ENCODE measurements at regions not wholly inside any gene's neighbourhood (a gene's known extent, or its start where the extent isn't known, plus 50 kb on each side); places are given as distances from the start of the nearest gene placed in this dataset.

- no peak for DNase-seq
These were observed 120.1 kb upstream of the SLC28A3 start for GRCh38 chr9:84460695-84461094.

GRCh38 chr9:84463272-84463671 is 122.7 kb upstream of the SLC28A3 start:
- DNase-seq: no peak

- DNase-seq: no peak
These were observed 126.2 kb upstream of the SLC28A3 start for GRCh38 chr9:84466580-84467285.

- DNase-seq: no peak
These were observed 131.3 kb upstream of the SLC28A3 start for GRCh38 chr9:84471816-84472215.

GRCh38 chr9:84478996-84479395 is 138.4 kb upstream of the SLC28A3 start:
- DNase-seq: no peak

- no peak for DNase-seq
These were observed 139.5 kb upstream of the SLC28A3 start for GRCh38 chr9:84480071-84480470.

GRCh38 chr9:84481231-84481630 is 140.7 kb upstream of the SLC28A3 start:
- no peak for DNase-seq

- DNase-seq: no peak
These were observed 141.2 kb upstream of the SLC28A3 start for GRCh38 chr9:84481636-84482218.

- no peak for DNase-seq
These were observed 142.0 kb upstream of the SLC28A3 start for GRCh38 chr9:84482607-84483006.

GRCh38 chr9:84484172-84484571 is 143.6 kb upstream of the SLC28A3 start:
- no peak for DNase-seq

GRCh38 chr9:84485539-84485938 is 145.0 kb upstream of the SLC28A3 start:
- DNase-seq: peak; percentile 36

GRCh38 chr9:84486663-84487062 is 146.1 kb upstream of the SLC28A3 start:
- DNase-seq: no peak

GRCh38 chr9:84490206-84490841 is 149.8 kb upstream of the SLC28A3 start:
- no peak for DNase-seq

- no peak for DNase-seq
These were observed 150.3 kb upstream of the SLC28A3 start for GRCh38 chr9:84490842-84491325.

GRCh38 chr9:84492366-84493159 is 152.0 kb upstream of the SLC28A3 start:
- DNase-seq: no peak

- peak; percentile 70 for DNase-seq
These were observed 152.9 kb upstream of the SLC28A3 start for GRCh38 chr9:84493284-84493947.

- no peak for DNase-seq
These were observed 159.5 kb upstream of the SLC28A3 start for GRCh38 chr9:84499969-84500582.

- no peak for DNase-seq
These were observed 160.3 kb upstream of the SLC28A3 start for GRCh38 chr9:84500826-84501225.

GRCh38 chr9:84501587-84501986 is 161.0 kb upstream of the SLC28A3 start:
- DNase-seq: no peak

- DNase-seq: no peak
These were observed 161.5 kb upstream of the SLC28A3 start for GRCh38 chr9:84502066-84502465.

GRCh38 chr9:84504360-84504759 is 163.8 kb upstream of the SLC28A3 start:
- no peak for DNase-seq

GRCh38 chr9:84511651-84512050 is 157.9 kb upstream of the NTRK2 start:
- no peak for DNase-seq
